PC-9 (cell line): ENCODE measurements at regions not wholly inside any gene's neighbourhood (a gene's known extent, or its start where the extent isn't known, plus 50 kb on each side); places are given as distances from the start of the nearest gene placed in this dataset.

Experiments
- BruUV-seq: library from RNA; stranded (reverse); fragments of 400-500 nt; replicated peaks from 2 replicates; lab custom pipeline; 2021; lab: Mats Ljungman, UMichigan
- CTCF ChIA-PET: fragments of 300-600 bp; sonication (Branson Sonifier 250); formaldehyde crosslinking; loops from one replicate; lab custom pipeline; 2022; ENCODE audit warnings: antibody characterized with exemption; lab: Charles Lee
- POLR2A ChIA-PET: fragments of 300-600 bp; sonication (Branson Sonifier 250); formaldehyde crosslinking; loops from one replicate; lab custom pipeline; 2022; ENCODE audit warnings: antibody characterized with exemption; ENCODE audit not compliant: unreplicated experiment; lab: Charles Lee
- DNase-seq, 2 experiments: peaks; one replicate each; pipeline versions ENCODE4 v3.0.0 to v3.0.0-alpha.2; 2015 to 2022; ENCODE audit warnings: mixed read lengths in 1 of 2
- H2AFZ ChIP-seq: fragments of 200-600 bp; sonication (generic); 2 replicates; pipeline ENCODE4 v1.8.1; 2017; ENCODE audit warnings: antibody characterized with exemption
- H3F3A ChIP-seq: fragments of 200-600 bp; sonication (generic); 2 replicates; pipeline ENCODE4 v1.8.1; 2017; ENCODE audit warnings: antibody characterized with exemption, mild to moderate bottlenecking, low read depth; ENCODE audit not compliant: insufficient read depth
- H3K27ac ChIP-seq: fragments of 200-600 bp; sonication (generic); 2 replicates; pipeline ENCODE4 v1.6.1; 2016; ENCODE audit warnings: mixed run types
- H3K27me3 ChIP-seq: fragments of 200-600 bp; sonication (generic); 2 replicates; pipeline ENCODE4 v1.6.1; 2016; ENCODE audit warnings: low read depth, mixed run types; ENCODE audit not compliant: insufficient read depth
- H3K36me3 ChIP-seq: fragments of 200-600 bp; sonication (generic); 2 replicates; pipeline ENCODE4 v1.6.1; 2016; ENCODE audit warnings: low read depth, mixed run types
- H3K4me1 ChIP-seq: fragments of 200-600 bp; sonication (generic); replicated peaks from 2 replicates; pipeline ENCODE4 v1.6.1; 2016; ENCODE audit warnings: mixed run types; ENCODE audit not compliant: insufficient read depth
- H3K4me2 ChIP-seq: fragments of 200-600 bp; sonication (generic); 2 replicates; pipeline ENCODE4 v1.6.1; 2017; ENCODE audit warnings: mixed run types
- H3K4me3 ChIP-seq: fragments of 200-600 bp; sonication (generic); 2 replicates; pipeline ENCODE4 v1.6.1; 2016; ENCODE audit warnings: mixed run types
- H3K79me2 ChIP-seq: fragments of 200-600 bp; sonication (generic); 2 replicates; pipeline ENCODE4 v1.6.1; 2017; ENCODE audit warnings: low read depth, mixed run types
- H3K9me2 ChIP-seq: fragments of 200-600 bp; sonication (generic); 2 replicates; pipeline ENCODE4 v1.8.1; 2017; ENCODE audit warnings: mild to moderate bottlenecking; ENCODE audit not compliant: insufficient read depth
- H3K9me3 ChIP-seq: fragments of 200-600 bp; sonication (generic); 2 replicates; pipeline ENCODE4 v1.8.1; 2016; ENCODE audit warnings: low read depth; ENCODE audit not compliant: insufficient read depth
- H4K20me1 ChIP-seq: fragments of 200-600 bp; sonication (generic); 2 replicates; pipeline ENCODE4 v1.8.1; 2017; ENCODE audit not compliant: insufficient read depth
- EZH2 ChIP-seq: fragments of 200-600 bp; sonication (generic); IDR thresholded peaks from 2 replicates; pipeline ENCODE4 v1.8.0; 2017; ENCODE audit warnings: antibody characterized with exemption, low read depth
- intact Hi-C: fragments of 100-400 bp; cut with micrococcal nuclease; formaldehyde crosslinking; loops from one replicate; pipeline ENCODE4 v1.10.0; 2022; ENCODE audit not compliant: unreplicated experiment
- TF ChIP-seq, protein P1 (sequence below): fragments of 200-600 bp; sonication (generic); conservative IDR thresholded peaks from 2 replicates; pipeline ENCODE4 v1.6.1; 2017; ENCODE audit warnings: mixed run types, antibody characterized with exemption, mild to moderate bottlenecking, moderate library complexity

GRCh38 chr4:37503261-37503660, 182.9 kb downstream of the RELL1 start:
- TF ChIP-seq, protein P1, sequence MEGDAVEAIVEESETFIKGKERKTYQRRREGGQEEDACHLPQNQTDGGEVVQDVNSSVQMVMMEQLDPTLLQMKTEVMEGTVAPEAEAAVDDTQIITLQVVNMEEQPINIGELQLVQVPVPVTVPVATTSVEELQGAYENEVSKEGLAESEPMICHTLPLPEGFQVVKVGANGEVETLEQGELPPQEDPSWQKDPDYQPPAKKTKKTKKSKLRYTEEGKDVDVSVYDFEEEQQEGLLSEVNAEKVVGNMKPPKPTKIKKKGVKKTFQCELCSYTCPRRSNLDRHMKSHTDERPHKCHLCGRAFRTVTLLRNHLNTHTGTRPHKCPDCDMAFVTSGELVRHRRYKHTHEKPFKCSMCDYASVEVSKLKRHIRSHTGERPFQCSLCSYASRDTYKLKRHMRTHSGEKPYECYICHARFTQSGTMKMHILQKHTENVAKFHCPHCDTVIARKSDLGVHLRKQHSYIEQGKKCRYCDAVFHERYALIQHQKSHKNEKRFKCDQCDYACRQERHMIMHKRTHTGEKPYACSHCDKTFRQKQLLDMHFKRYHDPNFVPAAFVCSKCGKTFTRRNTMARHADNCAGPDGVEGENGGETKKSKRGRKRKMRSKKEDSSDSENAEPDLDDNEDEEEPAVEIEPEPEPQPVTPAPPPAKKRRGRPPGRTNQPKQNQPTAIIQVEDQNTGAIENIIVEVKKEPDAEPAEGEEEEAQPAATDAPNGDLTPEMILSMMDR: no peak
- TF ChIP-seq EZH2: no peak
- Histone ChIP-seq H3K9me3 (no peaks in the 10 kb centered on the region), H3K27me3 (no peaks in the 10 kb centered on the region), H3K4me1 (no peaks in the 10 kb centered on the region), H4K20me1 (no peaks in the 10 kb centered on the region), H3K27ac (no peak overlapping the region), H3F3A (no peaks in the 10 kb centered on the region), H3K79me2 (no peaks in the 10 kb centered on the region), H3K4me3 (no peak overlapping the region), H3K36me3 (no peaks in the 10 kb centered on the region), H2AFZ (no peak overlapping the region), H3K4me2 (no peak overlapping the region), H3K9me2 (no peaks in the 10 kb centered on the region)
- no TSS peak for BruUV-seq
- intact Hi-C loops: no loop called here
- ChIA-PET POLR2A (no interaction called here), CTCF (no interaction called here)
- no peak for DNase-seq

- CTCF ChIA-PET: no interaction called here
- TF ChIP-seq, protein P1: no peak
- no peak for TF ChIP-seq EZH2
- Histone ChIP-seq H4K20me1 (no peaks in the 10 kb centered on the region), H3K4me3 (no peak overlapping the region), H3K79me2 (no peaks in the 10 kb centered on the region), H3K4me1 (no peaks in the 10 kb centered on the region), H3K9me2 (no peaks in the 10 kb centered on the region), H3K27ac (no peak overlapping the region), H3K4me2 (no peak overlapping the region), H2AFZ (no peak overlapping the region), H3K36me3 (no peaks in the 10 kb centered on the region), H3K9me3 (no peaks in the 10 kb centered on the region), H3F3A (no peaks in the 10 kb centered on the region), H3K27me3 (no peaks in the 10 kb centered on the region)
- intact Hi-C loops: no loop called here
- POLR2A ChIA-PET: no interaction called here
- DNase-seq: no peak
- no TSS peak for BruUV-seq
These were observed 184.1 kb downstream of the RELL1 start for GRCh38 chr4:37502070-37502469.
